Fibroblast of lung (primary cell): ENCODE measurements at regions not wholly inside any gene's neighbourhood (a gene's known extent, or its start where the extent isn't known, plus 50 kb on each side); places are given as distances from the start of the nearest gene placed in this dataset.

Source experiments
- DNase-seq, 2 donors: peaks; one replicate each; pipeline versions ENCODE4 v3.0.0 to v3.0.0-alpha.2; 2010; ENCODE audit warnings: low read depth in 2 of 2
- H2AFZ ChIP-seq: 2 replicates; pipeline ENCODE4 v1.5.1; 2012; ENCODE audit warnings: low read length, control low read depth, inconsistent platforms
- H3K27ac ChIP-seq: 2 replicates; pipeline ENCODE4 v1.5.1; 2011; ENCODE audit warnings: low read length, control low read depth; ENCODE audit not compliant: insufficient read depth
- H3K27me3 ChIP-seq: 2 replicates; pipeline ENCODE4 v1.5.1; 2011; ENCODE audit warnings: mild to moderate bottlenecking, low read length; ENCODE audit not compliant: control insufficient read depth, insufficient read depth
- H3K36me3 ChIP-seq: 2 replicates; pipeline ENCODE4 v1.5.1; 2011; ENCODE audit warnings: low read length; ENCODE audit not compliant: control insufficient read depth, insufficient read depth
- H3K4me1 ChIP-seq: 2 replicates; pipeline ENCODE4 v1.5.1; 2011; ENCODE audit warnings: low read length; ENCODE audit not compliant: control insufficient read depth, insufficient read depth; ENCODE audit errors: extremely low read depth
- H3K4me2 ChIP-seq: 2 replicates; pipeline ENCODE4 v1.5.1; 2011; ENCODE audit warnings: low read length, control low read depth; ENCODE audit not compliant: insufficient read depth; ENCODE audit errors: extremely low read depth
- H3K4me3 ChIP-seq, 4 experiments: fragments of 200-600 bp in 1 of 4; sonication (generic) in 1 of 4; replicated peaks in 1 of 4; 2 replicates each; pipeline ENCODE4 v1.5.1; 2011 to 2016; ENCODE audit warnings: low read length in 4 of 4, low read depth in 3 of 4, mild to moderate bottlenecking in 3 of 4, control low read depth in 2 of 4, inconsistent platforms in 1 of 4, mixed read lengths in 1 of 4; ENCODE audit not compliant: insufficient read depth in 1 of 4; ENCODE audit errors: control extremely low read depth in 1 of 4
- H3K79me2 ChIP-seq: 2 replicates; pipeline ENCODE4 v1.5.1; 2012; ENCODE audit warnings: mild to moderate bottlenecking, low read length, inconsistent platforms; ENCODE audit not compliant: control insufficient read depth, insufficient read depth
- H3K9ac ChIP-seq: 2 replicates; pipeline ENCODE4 v1.5.1; 2011; ENCODE audit warnings: mild to moderate bottlenecking, low read length, control low read depth; ENCODE audit not compliant: insufficient read depth
- H3K9me3 ChIP-seq: 2 replicates; pipeline ENCODE4 v1.5.1; 2012; ENCODE audit warnings: low read depth, low read length; ENCODE audit not compliant: control insufficient read depth, insufficient read depth
- H4K20me1 ChIP-seq: 2 replicates; pipeline ENCODE4 v1.5.1; 2011; ENCODE audit warnings: low read length; ENCODE audit not compliant: control insufficient read depth, insufficient read depth; ENCODE audit errors: extremely low read depth
- CTCF ChIP-seq, 2 donors: IDR thresholded peaks in 1 of 2; conservative IDR thresholded peaks in 1 of 2; 1 replicate in 1 of 2; 2 replicates in 1 of 2; pipeline ENCODE4 v1.5.1; 2011 to 2012; ENCODE audit warnings: low read length in 2 of 2, control low read depth in 1 of 2, inconsistent platforms in 1 of 2, low read depth in 1 of 2, mild to moderate bottlenecking in 1 of 2
- EZH2 ChIP-seq: IDR thresholded peaks from 2 replicates; pipeline ENCODE4 v1.5.1; 2012; ENCODE audit warnings: low read length, control low read depth, mild to moderate bottlenecking; ENCODE audit errors: missing control alignments

DNA sequence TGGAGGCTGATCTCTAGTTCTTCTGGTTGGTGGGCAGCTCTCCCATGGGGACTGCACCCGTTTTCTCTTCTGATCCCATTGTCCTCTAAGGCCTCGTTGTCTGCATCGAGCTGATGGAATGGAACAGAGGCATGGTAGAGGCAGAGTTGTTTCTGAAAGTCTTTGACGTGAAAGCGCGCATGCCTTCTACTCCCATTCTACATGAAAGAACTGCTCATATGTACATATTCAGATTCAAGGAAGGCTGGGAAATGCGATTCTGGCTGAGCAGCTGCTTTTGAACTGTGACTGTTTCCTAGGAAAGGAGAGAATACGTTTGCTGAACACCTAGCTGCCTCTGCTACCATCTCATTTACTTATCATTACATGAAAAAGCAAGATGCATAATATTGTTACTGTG is 815.2 kb downstream of the QKI start:
- no peak overlapping the region for H3K4me2 ChIP-seq
- TF ChIP-seq CTCF (conservative IDR thresholded peaks at IDR 0.05 in 1 of 2, IDR thresholded peaks at IDR 0.05 in 1 of 2; ENCODE audit: low read depth in 1 of 2, low read length in 2 of 2), result no peak
- no peak for TF ChIP-seq EZH2
- H4K20me1 ChIP-seq, result no peaks in the 10 kb centered on the region
- no peak overlapping the region for H3K27ac ChIP-seq
- no peak overlapping the region for H3K9ac ChIP-seq
- H2AFZ ChIP-seq, result no peak overlapping the region
- no peaks in the 10 kb centered on the region for H3K36me3 ChIP-seq
- no peak for DNase-seq
- H3K27me3 ChIP-seq, result no peaks in the 10 kb centered on the region
- no peak overlapping the region for H3K4me3 ChIP-seq
- H3K79me2 ChIP-seq, result no peaks in the 10 kb centered on the region
- no peaks in the 10 kb centered on the region for H3K4me1 ChIP-seq
- H3K9me3 ChIP-seq, result no peaks in the 10 kb centered on the region

DNA sequence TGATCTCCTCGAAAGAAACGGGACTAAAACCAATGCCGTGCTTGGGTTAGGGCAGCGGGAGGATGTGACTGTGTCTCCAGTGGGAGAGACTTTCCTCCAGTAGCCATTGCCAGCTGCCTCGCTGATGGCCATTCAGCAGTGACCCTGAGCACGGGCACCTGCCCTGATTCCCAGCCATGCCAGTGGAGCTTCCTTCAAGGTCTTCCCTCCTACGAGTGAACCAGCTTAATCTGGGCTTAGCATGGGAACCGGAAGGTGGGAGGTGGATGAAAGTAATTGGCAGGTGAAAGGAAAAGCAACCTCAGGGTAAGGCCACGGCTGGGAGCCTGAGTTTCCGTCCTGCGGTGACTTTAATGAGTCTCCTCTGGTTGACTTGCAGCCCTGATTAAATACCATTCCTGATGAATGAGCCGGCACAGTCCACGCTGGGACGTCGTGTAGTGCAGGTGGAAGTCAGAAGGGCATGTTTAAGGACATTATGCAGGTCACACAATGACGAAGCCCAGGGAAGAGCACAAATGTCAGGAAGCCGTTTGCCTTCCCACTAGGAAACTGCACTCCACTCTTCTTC is 813.5 kb downstream of the QKI start:
- H3K4me2 ChIP-seq, result no peak overlapping the region
- no peaks in the 10 kb centered on the region for H3K79me2 ChIP-seq
- no peaks in the 10 kb centered on the region for H4K20me1 ChIP-seq
- no peak overlapping the region for H3K27ac ChIP-seq
- H3K9me3 ChIP-seq, result no peaks in the 10 kb centered on the region
- no peaks in the 10 kb centered on the region for H3K4me1 ChIP-seq
- H3K9ac ChIP-seq, result no peak overlapping the region
- no peak overlapping the region for H3K4me3 ChIP-seq
- TF ChIP-seq CTCF (conservative IDR thresholded peaks at IDR 0.05 in 1 of 2, IDR thresholded peaks at IDR 0.05 in 1 of 2; ENCODE audit: low read depth in 1 of 2, low read length in 2 of 2), result no peak
- no peak for TF ChIP-seq EZH2
- no peak overlapping the region for H2AFZ ChIP-seq
- no peaks in the 10 kb centered on the region for H3K27me3 ChIP-seq
- DNase-seq, result no peak
- no peaks in the 10 kb centered on the region for H3K36me3 ChIP-seq

DNA sequence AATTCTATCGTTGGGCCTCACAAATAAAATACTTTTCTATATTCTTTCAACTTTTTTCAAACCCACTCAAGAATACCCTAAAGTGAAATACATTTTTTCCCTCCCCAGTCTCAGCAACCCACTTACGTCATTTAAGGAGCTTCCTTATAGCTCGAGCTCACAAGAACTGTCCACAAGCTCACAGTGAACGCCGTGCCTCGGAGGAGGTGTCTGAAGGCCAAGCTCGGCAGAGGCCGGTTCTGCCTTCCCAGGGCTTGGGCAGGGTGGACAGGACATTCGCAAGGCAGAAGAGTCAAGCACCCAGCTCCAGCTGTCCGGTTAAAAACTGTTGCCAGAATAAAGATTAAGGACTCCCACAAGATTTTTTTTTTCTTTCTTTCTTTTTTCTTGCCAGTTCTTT is 802.3 kb downstream of the QKI start:
- Histone ChIP-seq H3K27me3 (no peaks in the 10 kb centered on the region), H3K27ac (no peak overlapping the region), H3K79me2 (no peaks in the 10 kb centered on the region), H3K36me3 (no peaks in the 10 kb centered on the region), H3K4me3 (no peak overlapping the region), H3K4me1 (no peaks in the 10 kb centered on the region), H4K20me1 (no peaks in the 10 kb centered on the region), H3K9me3 (no peaks in the 10 kb centered on the region), H3K9ac (no peak overlapping the region), H2AFZ (no peak overlapping the region), H3K4me2 (no peak overlapping the region)
- TF ChIP-seq EZH2, result no peak
- no peak for DNase-seq
